ENCODE measurements at regions not wholly inside any gene's neighbourhood (a gene's known extent, or its start where the extent isn't known, plus 50 kb on each side); places are given as distances from the start of the nearest gene placed in this dataset.

GRCh38 chr3:89964347-89964746 is 856.9 kb downstream of the EPHA3 start:
- TF ChIP-seq POLR2A (IDR thresholded peaks at IDR 0.05): no peak
- TF ChIP-seq, protein P1, sequence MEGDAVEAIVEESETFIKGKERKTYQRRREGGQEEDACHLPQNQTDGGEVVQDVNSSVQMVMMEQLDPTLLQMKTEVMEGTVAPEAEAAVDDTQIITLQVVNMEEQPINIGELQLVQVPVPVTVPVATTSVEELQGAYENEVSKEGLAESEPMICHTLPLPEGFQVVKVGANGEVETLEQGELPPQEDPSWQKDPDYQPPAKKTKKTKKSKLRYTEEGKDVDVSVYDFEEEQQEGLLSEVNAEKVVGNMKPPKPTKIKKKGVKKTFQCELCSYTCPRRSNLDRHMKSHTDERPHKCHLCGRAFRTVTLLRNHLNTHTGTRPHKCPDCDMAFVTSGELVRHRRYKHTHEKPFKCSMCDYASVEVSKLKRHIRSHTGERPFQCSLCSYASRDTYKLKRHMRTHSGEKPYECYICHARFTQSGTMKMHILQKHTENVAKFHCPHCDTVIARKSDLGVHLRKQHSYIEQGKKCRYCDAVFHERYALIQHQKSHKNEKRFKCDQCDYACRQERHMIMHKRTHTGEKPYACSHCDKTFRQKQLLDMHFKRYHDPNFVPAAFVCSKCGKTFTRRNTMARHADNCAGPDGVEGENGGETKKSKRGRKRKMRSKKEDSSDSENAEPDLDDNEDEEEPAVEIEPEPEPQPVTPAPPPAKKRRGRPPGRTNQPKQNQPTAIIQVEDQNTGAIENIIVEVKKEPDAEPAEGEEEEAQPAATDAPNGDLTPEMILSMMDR (IDR thresholded peaks at IDR 0.05): no peak
